HG02970 (cell line): ENCODE measurements at regions not wholly inside any gene's neighbourhood (a gene's known extent, or its start where the extent isn't known, plus 50 kb on each side); places are given as distances from the start of the nearest gene placed in this dataset.
"Not testable (repeated sequence)": the region's sequence is repeated elsewhere in the genome, so short reads cannot be mapped to it uniquely, and the experiment has no call there.

Experiments
- ATAC-seq: cut with Tn5 transposase; IDR thresholded peaks from one replicate; pipeline ENCODE4 v1.9.1; 2021; ENCODE audit warnings: mild to moderate bottlenecking, moderate library complexity, moderate number of reproducible peaks; ENCODE audit not compliant: unreplicated experiment, low FRiP score

GRCh38 chr18:55735199-55735855 is 147.3 kb upstream of the TCF4 start:
- ATAC-seq, result no peak

GRCh38 chr18:55732227-55733106 is 144.5 kb upstream of the TCF4 start:
- no peak for ATAC-seq

GRCh38 chr18:55731594-55732042 is 143.6 kb upstream of the TCF4 start:
- no peak for ATAC-seq

GRCh38 chr18:55721006-55721405 is 133.0 kb upstream of the TCF4 start:
- not testable (repeated sequence) for ATAC-seq

GRCh38 chr18:55713707-55714106 is 125.7 kb upstream of the TCF4 start:
- no peak for ATAC-seq

- no peak for ATAC-seq
Observed at GRCh38 chr18:55706898-55707297, 118.9 kb upstream of the TCF4 start.

GRCh38 chr18:55699233-55699765 is 111.3 kb upstream of the TCF4 start:
- no peak for ATAC-seq

GRCh38 chr18:55696811-55697210 is 108.8 kb upstream of the TCF4 start:
- no peak for ATAC-seq

GRCh38 chr18:55695091-55695490 is 107.1 kb upstream of the TCF4 start:
- no peak for ATAC-seq

GRCh38 chr18:55694291-55694690 is 106.3 kb upstream of the TCF4 start:
- ATAC-seq, result no peak

- no peak for ATAC-seq
Observed at GRCh38 chr18:55688030-55688429, 100.0 kb upstream of the TCF4 start.

- no peak for ATAC-seq
Observed at GRCh38 chr18:55687106-55687505, 99.1 kb upstream of the TCF4 start.

GRCh38 chr18:55685638-55686037 is 97.6 kb upstream of the TCF4 start:
- ATAC-seq, result no peak

- ATAC-seq, result no peak
Observed at GRCh38 chr18:55672574-55673361, 84.8 kb upstream of the TCF4 start.

- ATAC-seq, result no peak
Observed at GRCh38 chr18:55665506-55665905, 77.5 kb upstream of the TCF4 start.

GRCh38 chr18:55664758-55665400 is 76.9 kb upstream of the TCF4 start:
- ATAC-seq, result not testable (repeated sequence)

- no peak for ATAC-seq
Observed at GRCh38 chr18:55663891-55664290, 75.9 kb upstream of the TCF4 start.

- ATAC-seq, result no peak
Observed at GRCh38 chr18:55658598-55658997, 70.6 kb upstream of the TCF4 start.

- ATAC-seq, result no peak
Observed at GRCh38 chr18:55657572-55658331, 69.8 kb upstream of the TCF4 start.

- ATAC-seq, result no peak
Observed at GRCh38 chr18:55654986-55655385, 67.0 kb upstream of the TCF4 start.
